GM19395 (cell line): ENCODE measurements at regions not wholly inside any gene's neighbourhood (a gene's known extent, or its start where the extent isn't known, plus 50 kb on each side); places are given as distances from the start of the nearest gene placed in this dataset.

Experiments
- ATAC-seq: cut with Tn5 transposase; IDR thresholded peaks from one replicate; pipeline ENCODE4 v1.9.1; 2021; ENCODE audit warnings: mild to moderate bottlenecking, moderate library complexity; ENCODE audit not compliant: unreplicated experiment

- ATAC-seq, result no peak
Observed at GRCh38 chr16:79912592-79913310, 312.2 kb upstream of the MAF start.

GRCh38 chr16:79911660-79912059, 311.1 kb upstream of the MAF start:
- ATAC-seq, result no peak

- ATAC-seq, result no peak
Observed at GRCh38 chr16:79909571-79909970, 309.0 kb upstream of the MAF start.

GRCh38 chr16:79903471-79903870, 302.9 kb upstream of the MAF start:
- ATAC-seq, result no peak

GRCh38 chr16:79902351-79902750, 301.8 kb upstream of the MAF start:
- ATAC-seq, result no peak

GRCh38 chr16:79901522-79901921, 301.0 kb upstream of the MAF start:
- no peak for ATAC-seq

GRCh38 chr16:79899716-79900115, 299.2 kb upstream of the MAF start:
- no peak for ATAC-seq

GRCh38 chr16:79899316-79899715, 298.8 kb upstream of the MAF start:
- no peak for ATAC-seq

GRCh38 chr16:79898703-79899102, 298.2 kb upstream of the MAF start:
- ATAC-seq, result no peak

- no peak for ATAC-seq
Observed at GRCh38 chr16:79897453-79898146, 297.1 kb upstream of the MAF start.

- no peak for ATAC-seq
Observed at GRCh38 chr16:79897104-79897452, 296.5 kb upstream of the MAF start.

GRCh38 chr16:79895917-79896203, 295.3 kb upstream of the MAF start:
- no peak for ATAC-seq

GRCh38 chr16:79895053-79895916, 294.7 kb upstream of the MAF start:
- no peak for ATAC-seq

GRCh38 chr16:79893445-79893844, 292.9 kb upstream of the MAF start:
- ATAC-seq, result no peak

GRCh38 chr16:79892278-79892677, 291.7 kb upstream of the MAF start:
- no peak for ATAC-seq

GRCh38 chr16:79891458-79891857, 290.9 kb upstream of the MAF start:
- no peak for ATAC-seq

GRCh38 chr16:79887541-79888540, 287.3 kb upstream of the MAF start:
- ATAC-seq, result no peak

- no peak for ATAC-seq
Observed at GRCh38 chr16:79885320-79885719, 284.8 kb upstream of the MAF start.

- no peak for ATAC-seq
Observed at GRCh38 chr16:79883494-79883893, 283.0 kb upstream of the MAF start.

GRCh38 chr16:79882340-79883005, 281.9 kb upstream of the MAF start:
- ATAC-seq, result no peak
